HG02642 (cell line): ENCODE measurements at regions not wholly inside any gene's neighbourhood (a gene's known extent, or its start where the extent isn't known, plus 50 kb on each side); places are given as distances from the start of the nearest gene placed in this dataset.

Experiments used
- ATAC-seq: cut with Tn5 transposase; IDR thresholded peaks from one replicate; pipeline ENCODE4 v1.9.1; 2021; ENCODE audit warnings: mild to moderate bottlenecking; ENCODE audit not compliant: unreplicated experiment, poor library complexity

GRCh38 chr11:62033191-62034035, 66.0 kb upstream of the FTH1 start:
- no peak for ATAC-seq

- ATAC-seq: no peak
Observed at GRCh38 chr11:62030071-62030684, 62.7 kb upstream of the FTH1 start.

- ATAC-seq: no peak
Observed at GRCh38 chr11:62026739-62027370, 59.4 kb upstream of the FTH1 start.

DNA sequence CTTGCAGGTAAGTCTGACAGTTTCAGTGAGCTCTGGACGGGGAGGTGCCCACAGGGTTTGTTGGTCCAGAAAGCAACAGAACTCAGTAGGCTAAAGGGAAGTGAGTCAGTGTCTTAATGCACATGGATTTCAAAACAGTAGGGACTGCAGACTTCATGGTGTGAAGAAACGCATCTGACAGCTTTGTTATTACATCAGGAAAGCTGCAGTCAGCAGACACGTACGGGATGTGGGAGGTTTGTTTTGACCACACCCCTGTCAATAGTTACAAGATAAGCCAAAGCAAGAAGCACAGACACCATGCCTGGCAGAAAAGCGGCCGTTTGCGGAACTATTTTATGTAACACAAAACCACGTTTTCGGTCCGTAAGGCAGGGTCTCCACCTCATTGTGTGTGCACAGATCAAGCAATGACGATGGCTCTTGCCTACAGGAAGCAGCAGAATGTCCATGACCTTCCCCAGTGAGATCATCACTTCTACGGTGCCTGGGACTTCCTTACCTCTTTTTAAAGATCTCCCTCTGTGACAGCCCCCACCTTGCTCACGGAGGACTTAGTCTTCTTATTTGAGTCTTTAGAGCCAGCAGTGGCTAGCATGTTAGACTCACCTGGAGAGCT, 58.2 kb upstream of the FTH1 start:
- ATAC-seq: peak; percentile 66

GRCh38 chr11:62024936-62025486, 57.6 kb upstream of the FTH1 start:
- ATAC-seq: no peak

DNA sequence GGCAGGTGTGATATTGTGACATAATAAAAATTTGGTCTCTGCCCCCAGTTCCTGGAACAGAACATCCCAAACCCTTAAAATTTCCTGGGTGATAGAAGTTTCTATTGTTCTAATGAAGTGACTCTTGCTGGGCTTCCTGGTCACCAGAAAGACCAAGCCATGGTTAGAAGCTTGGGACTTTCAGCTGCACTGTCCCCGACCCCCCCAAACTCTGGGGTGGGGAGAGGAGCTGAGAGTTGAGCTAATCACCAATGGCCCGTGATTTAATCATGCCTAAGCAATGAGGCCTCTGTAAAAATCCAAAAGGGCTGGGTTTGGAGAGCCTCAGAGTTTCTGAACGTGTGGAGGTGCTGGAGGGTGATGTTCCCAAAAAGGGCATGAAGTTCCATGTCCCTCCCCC, 54.8 kb upstream of the FTH1 start:
- ATAC-seq: no peak

- no peak for ATAC-seq
Observed at GRCh38 chr11:62020661-62021060, 53.2 kb upstream of the FTH1 start.

- no peak for ATAC-seq
Observed at GRCh38 chr11:62018981-62019664, 51.7 kb upstream of the FTH1 start.

DNA sequence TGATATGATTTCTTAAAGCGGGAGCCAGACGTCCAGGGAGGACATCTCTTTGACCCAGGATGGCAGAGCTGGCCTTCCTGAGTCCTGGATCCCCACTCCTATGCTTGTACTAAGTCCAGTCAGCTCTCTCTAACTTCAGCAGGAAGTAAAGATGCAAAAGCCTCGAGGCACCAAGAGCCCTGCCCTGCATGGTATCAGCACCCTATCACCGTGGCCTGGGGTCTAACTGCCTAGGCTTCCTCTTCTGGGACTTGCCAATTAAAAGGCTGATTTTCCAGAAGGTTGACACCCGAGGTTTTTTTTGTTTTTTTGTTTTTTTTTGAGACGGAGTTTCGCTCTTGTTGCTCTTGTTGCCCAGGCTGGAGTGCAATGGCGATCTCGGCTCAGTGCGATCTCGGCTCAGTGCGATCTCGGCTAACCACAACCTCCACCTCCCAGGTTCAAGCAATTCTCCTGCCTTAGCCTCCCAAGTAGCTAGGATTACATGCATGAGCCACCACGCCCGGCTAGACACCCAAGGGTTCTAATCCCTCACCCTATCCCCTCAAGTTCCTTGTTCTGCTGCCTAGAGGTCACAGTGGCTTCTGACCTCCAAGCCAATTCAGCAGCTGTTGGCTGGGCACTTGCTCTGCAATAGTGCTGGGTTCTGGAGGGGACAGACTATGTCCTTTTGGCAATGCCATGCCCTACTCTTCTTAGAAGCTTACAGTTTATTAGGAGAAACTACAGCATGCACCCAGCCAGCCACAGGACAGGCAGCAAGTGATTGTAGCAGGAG, 50.6 kb upstream of the FTH1 start:
- no peak for ATAC-seq
